AG09319 (cell line): ENCODE measurements at regions not wholly inside any gene's neighbourhood (a gene's known extent, or its start where the extent isn't known, plus 50 kb on each side); places are given as distances from the start of the nearest gene placed in this dataset.

Experiments used
- DNase-seq: peaks from one replicate; pipeline ENCODE4 v3.0.0-alpha.2; 2010; ENCODE audit warnings: low read depth; ENCODE audit errors: extremely low read depth
- TF ChIP-seq, protein P1 (sequence below): IDR thresholded peaks from 2 replicates; pipeline ENCODE4 v1.5.1; 2011; ENCODE audit warnings: low read depth, mild to moderate bottlenecking, inconsistent platforms, low read length, moderate library complexity

DNA sequence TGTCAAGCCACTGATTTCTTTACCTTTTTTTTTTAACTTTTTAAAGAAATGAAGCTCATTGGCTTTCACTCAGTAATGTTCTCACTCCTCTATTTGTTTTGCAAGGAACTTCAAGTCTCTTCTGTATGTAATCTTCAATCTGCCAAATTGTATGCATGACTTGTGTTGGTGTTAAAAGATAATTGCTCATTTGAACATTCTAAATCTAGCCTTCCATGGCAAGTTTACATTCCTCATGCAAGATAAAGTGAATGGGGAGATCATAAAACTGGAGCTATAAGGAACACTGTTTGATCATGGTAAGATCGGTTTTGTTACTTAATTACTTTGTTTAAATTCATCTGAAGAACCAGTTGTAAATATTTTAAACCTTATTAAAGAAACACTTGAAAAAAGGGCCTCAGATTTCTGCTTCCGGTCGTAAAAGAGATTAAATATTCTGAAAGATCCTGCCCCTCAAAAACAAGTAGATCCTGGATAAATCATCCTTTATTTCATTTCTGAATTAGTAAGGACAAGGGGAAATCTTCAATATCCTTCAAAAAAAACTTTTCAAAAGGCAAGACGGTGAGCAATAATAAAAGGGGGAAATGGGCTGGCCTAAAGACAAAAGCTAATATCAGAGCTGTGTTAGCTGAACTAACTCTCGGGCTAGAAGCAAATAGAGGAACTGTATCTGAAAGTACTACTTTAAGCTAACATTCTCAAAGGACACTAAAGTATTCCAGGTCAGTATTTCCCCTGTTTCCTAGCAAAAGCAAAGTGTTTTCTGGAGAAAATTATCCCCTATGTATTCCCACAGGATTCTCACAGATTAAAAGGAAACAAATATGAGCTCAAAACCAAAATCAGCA is 107.0 kb upstream of the ATP11B start:
- DNase-seq = no peak
- TF ChIP-seq, protein P1, sequence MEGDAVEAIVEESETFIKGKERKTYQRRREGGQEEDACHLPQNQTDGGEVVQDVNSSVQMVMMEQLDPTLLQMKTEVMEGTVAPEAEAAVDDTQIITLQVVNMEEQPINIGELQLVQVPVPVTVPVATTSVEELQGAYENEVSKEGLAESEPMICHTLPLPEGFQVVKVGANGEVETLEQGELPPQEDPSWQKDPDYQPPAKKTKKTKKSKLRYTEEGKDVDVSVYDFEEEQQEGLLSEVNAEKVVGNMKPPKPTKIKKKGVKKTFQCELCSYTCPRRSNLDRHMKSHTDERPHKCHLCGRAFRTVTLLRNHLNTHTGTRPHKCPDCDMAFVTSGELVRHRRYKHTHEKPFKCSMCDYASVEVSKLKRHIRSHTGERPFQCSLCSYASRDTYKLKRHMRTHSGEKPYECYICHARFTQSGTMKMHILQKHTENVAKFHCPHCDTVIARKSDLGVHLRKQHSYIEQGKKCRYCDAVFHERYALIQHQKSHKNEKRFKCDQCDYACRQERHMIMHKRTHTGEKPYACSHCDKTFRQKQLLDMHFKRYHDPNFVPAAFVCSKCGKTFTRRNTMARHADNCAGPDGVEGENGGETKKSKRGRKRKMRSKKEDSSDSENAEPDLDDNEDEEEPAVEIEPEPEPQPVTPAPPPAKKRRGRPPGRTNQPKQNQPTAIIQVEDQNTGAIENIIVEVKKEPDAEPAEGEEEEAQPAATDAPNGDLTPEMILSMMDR = no peak

DNA sequence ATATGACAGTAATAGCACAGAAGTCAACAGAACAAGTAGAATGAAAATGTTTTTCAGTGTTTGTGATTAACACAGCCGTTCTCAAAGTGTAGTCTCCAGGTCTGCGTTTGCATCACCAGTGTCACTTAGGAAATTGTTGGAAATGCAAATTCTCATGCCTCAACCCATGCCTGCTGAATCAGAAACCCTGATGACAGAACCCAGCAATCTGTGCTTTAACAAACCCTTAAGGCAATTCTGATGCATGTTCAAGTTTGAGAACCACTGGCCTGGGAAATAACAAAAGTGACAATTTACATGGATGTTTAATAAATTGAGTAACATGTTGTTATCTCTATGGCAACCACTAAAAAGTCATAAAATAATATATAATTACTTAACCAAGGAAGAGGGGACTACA is 103.1 kb upstream of the ATP11B start:
- DNase-seq = no peak
- TF ChIP-seq, protein P1 = no peak

DNA sequence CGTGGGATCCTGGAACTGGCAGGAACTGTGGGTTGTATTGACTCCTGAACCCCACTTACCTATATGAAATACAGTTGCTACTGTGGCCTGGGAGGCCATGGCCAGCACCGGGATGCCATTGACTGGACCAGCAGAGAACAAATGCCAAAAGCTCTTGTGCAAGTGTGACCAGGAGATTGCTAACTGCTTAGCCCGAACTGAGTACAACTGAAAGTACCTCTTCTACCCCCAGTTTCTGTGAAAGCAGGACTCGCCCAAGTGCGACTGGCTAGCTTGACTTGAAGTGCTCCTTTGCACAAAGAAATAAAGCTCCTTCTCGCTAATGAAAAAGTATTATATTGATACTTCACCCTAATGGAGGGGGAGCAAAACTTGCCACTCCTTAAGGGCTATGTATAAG is 101.3 kb upstream of the ATP11B start:
- no peak for DNase-seq
- TF ChIP-seq, protein P1 = no peak

DNA sequence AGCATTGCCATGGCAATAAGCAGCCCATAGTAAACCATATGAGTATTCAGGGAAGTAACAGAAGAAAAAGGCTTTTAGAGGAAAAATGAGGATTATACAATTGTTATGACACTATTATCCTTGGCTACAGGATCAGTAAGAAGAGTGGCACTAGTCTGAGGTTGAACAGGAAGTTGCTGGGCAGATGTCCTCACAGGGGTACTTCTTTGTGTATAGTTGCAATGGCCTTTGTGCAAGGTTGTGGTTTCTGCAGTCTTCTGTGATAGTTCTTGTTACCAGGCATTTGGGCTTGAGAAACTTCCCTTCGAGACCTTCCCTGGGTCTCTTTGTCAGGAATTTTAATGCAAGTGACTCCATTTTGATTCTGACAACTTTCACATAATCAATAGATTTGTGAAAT is 100.6 kb upstream of the ATP11B start:
- no peak for DNase-seq
- TF ChIP-seq, protein P1 = no peak

DNA sequence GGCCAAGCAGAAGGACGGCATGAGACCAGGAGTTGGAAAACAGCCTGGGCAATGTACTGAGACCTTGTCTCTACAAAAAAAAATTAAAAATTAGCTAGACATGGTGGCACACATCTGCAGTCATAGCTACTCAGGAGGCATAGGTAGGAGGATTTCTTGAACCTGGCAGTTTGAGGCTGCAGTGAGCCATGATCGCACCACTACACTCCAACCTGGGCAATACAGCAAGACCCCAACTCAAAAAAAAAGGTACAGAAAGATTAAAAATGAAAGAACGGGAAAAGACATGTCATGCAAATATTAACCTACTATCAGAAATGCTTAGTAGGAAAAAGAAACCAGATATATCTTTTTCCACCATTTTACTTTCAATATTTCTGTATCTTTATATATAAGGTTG is 99.6 kb upstream of the ATP11B start:
- no peak for DNase-seq
- TF ChIP-seq, protein P1 = no peak

DNA sequence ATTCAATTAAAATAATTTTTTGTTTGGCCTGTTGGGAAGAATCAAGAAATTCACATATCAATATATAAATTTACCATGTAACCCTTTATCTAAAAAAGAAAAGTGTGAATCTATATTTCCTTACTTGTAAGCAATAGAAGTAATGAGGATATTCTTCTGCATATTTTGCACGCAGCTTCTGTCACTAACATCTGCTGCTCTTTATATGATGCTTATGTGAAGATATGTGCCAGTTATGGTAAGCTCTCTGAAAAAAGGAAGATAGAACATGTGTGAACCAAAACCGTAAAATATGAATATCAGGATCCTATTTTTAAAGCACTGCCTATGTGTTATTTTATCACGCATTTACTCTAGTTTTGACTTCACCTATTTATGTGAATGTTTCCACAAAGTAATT is 96.4 kb upstream of the ATP11B start:
- no peak for DNase-seq
- TF ChIP-seq, protein P1 = no peak

DNA sequence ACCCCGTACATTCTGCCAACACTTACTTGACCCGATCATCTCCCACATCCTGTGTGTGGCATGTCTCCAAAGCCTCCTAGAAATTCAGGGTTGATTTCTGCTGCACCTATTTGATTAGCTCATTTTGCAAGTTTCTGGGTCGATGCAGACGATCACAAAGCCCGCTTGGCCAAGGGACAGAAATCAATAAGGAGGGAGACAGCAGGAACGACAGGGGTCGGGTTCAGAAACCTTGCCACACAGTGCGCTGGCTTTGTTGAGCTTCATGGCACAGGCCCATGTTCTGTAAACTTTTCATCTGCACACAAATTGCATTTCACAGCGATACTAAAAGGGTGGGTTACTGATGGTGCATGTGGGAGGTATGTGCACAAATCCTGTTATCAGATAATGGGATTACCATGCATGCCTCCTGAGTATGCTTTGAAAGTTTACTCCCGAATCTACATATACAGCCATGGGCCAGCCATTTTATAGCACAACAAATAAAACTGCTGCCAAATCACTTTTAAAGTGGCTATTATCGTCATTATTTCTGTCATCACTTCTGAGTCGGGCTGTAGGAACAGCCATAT is 95.9 kb upstream of the ATP11B start:
- TF ChIP-seq, protein P1 = no peak
- DNase-seq = no peak
